Fibroblast of pulmonary artery (primary cell): ENCODE measurements at regions not wholly inside any gene's neighbourhood (a gene's known extent, or its start where the extent isn't known, plus 50 kb on each side); places are given as distances from the start of the nearest gene placed in this dataset.

ENCODE experiments used
- DNase-seq: peaks from one replicate; pipeline ENCODE4 v3.0.0-alpha.2; 2010; ENCODE audit warnings: low read depth
- H3K4me3 ChIP-seq: replicated peaks from 2 replicates; pipeline ENCODE4 v1.5.1; 2011; ENCODE audit warnings: low read depth, mild to moderate bottlenecking, control low read depth, low read length, moderate library complexity
- CTCF ChIP-seq: IDR thresholded peaks from 2 replicates; pipeline ENCODE4 v1.5.1; 2011; ENCODE audit warnings: mild to moderate bottlenecking, control low read depth, low read length, inconsistent platforms; ENCODE audit errors: missing control alignments

- TF ChIP-seq CTCF = no peak
- DNase-seq = no peak
- no peak overlapping the region for H3K4me3 ChIP-seq
Measured at GRCh38 chr4:20528508-20528907, 171.8 kb upstream of the PACRGL start.

- H3K4me3 ChIP-seq = no peak overlapping the region
- no peak for TF ChIP-seq CTCF
- DNase-seq = no peak
Measured at GRCh38 chr4:20529691-20530090, 170.6 kb upstream of the PACRGL start.

GRCh38 chr4:20532116-20532790 is 168.0 kb upstream of the PACRGL start:
- no peak overlapping the region for H3K4me3 ChIP-seq
- no peak for DNase-seq

DNA sequence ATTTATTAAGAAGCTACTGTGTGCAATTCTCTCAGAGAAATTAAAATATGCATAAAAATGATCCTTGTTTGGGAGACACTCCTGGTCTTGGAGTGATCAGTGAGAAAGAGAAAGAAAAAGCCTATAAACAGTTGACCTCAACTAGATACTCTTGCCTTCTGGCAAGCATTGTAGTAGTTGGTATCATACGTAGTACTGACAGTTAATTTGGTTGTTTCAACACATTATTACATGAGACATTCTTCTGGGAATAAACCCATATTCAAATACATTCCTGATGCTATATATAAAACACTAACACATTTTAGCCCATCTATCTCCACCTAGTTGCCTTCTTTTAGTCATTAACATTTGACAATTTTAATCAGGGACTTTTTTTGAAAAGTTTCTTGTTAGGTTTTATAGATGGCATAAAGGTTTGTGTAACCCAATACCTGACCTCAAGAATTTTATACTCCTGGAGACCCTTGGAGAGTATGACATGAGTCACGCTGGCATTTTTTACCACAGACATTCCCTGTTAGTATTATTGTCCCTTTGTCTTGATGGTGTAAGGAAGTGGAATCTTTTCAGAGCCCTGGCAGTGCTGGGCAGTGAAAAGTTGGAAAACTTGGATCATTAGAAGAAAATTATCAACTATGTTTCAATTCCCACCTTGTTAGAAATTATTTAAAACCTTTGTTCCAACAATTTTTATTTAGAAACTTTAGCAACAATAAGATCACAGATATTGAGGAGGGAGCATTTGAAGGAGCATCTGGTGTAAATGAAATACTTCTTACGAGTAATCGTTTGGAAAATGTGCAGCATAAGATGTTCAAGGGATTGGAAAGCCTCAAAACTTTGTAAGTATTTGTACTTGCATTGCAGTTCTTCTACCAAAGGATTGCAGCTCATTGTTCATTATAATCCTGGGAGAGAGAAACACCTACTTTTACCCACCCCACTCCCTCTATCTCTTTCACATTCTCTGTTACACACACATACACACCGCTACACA is 167.1 kb upstream of the PACRGL start:
- no peak overlapping the region for H3K4me3 ChIP-seq
- TF ChIP-seq CTCF = no peak
- no peak for DNase-seq

More at GRCh38 chr4:20532116-20532790, 168.0 kb upstream of the PACRGL start:
- TF ChIP-seq CTCF = no peak

GRCh38 chr4:20538905-20539304 is 161.4 kb upstream of the PACRGL start:
- H3K4me3 ChIP-seq = no peak overlapping the region
- no peak for DNase-seq
- TF ChIP-seq CTCF = no peak

GRCh38 chr4:20543131-20543530 is 157.1 kb upstream of the PACRGL start:
- H3K4me3 ChIP-seq = no peak overlapping the region
- DNase-seq = no peak
- TF ChIP-seq CTCF = no peak
